HG03571 (cell line): ENCODE measurements at regions not wholly inside any gene's neighbourhood (a gene's known extent, or its start where the extent isn't known, plus 50 kb on each side); places are given as distances from the start of the nearest gene placed in this dataset.

Experiments
- ATAC-seq: cut with Tn5 transposase; IDR thresholded peaks from one replicate; pipeline ENCODE4 v1.9.1; 2021; ENCODE audit not compliant: unreplicated experiment

- ATAC-seq: no peak
Measured at GRCh38 chr12:3999904-4000303, 126.7 kb upstream of the PARP11 start.

- ATAC-seq: no peak
Measured at GRCh38 chr12:3998968-3999792, 126.0 kb upstream of the PARP11 start.

GRCh38 chr12:3998397-3998796 lies 125.2 kb upstream of the PARP11 start:
- no peak for ATAC-seq

DNA sequence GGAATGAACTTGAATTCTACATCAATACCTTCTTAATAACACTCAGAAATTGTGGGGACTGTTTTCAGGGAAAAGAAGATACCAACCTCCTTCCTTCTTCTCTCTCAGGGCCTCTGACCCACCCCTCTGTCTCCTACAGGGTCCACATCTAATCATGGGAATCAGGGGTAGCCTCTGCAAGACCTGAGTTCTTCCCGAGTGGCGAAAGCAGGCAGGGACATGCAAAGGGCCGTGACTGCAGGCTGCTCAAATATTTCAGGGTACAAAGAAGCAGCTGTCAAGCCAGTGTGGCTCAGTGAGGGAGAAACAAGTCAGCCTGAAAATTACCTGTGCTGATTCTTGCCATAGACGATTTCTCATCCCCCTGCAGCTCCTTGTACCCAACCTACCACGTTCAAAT lies 123.1 kb upstream of the PARP11 start:
- no peak for ATAC-seq

GRCh38 chr12:3995306-3995705 lies 122.1 kb upstream of the PARP11 start:
- no peak for ATAC-seq

- ATAC-seq: no peak
Measured at GRCh38 chr12:3994500-3994899, 121.3 kb upstream of the PARP11 start.

DNA sequence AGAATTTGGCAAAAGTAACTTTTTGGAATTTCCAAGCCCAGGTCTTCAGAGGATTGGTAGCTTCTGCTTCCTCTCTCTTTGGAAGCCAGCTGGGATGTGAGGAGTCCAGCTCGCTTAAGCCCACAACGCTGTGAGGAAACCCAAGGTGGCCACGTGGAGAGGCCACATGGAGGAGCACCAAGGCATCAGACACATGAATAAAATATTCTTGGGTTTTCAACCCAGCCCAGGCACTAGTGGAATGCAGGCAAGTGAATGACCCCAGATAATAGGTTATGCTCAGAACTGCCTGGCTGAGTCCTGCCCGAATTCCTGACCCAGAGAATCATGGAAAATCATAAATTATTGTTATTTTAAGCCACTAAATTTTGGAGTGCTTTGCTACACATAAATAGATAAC lies 119.7 kb upstream of the PARP11 start:
- ATAC-seq: no peak

GRCh38 chr12:3991798-3992580 lies 118.8 kb upstream of the PARP11 start:
- no peak for ATAC-seq

DNA sequence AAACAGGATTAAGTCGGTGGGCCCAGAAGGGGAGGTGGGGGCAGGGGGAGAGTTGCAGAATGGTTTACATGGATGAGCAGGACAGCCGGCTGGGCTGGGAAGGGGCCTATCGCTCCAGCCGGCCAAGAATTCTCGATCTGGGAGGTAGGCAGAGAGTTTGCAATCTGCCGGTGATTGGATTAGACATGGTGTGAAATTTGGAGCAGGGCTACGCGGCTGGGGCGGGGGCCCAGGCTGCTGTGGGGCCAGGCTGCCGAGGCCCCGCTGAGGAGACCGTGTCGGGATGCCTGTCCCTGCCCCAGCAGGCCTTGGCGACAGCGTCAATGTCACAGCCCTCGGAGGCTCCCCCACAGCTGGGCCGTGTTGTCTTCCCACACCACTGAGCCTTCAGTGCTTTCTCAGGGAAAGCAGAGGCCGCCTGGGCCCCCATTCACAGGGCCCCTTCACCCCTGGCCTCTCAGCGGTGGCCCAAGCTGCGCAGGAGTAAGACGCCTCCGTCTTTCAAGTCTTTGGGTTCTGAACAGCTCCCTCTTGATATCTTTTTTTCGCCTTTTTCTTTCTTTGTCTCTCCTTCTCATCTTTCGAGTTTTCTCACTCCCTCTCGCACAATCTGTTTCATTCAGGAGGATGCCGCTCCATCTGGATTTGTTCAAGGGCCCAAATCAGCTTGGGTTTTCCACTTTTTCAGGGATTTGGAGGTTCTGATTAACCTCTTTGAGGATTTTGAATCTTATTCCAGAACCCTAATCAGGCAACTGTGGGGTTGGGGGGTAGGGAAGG lies 117.5 kb upstream of the PARP11 start:
- ATAC-seq: no peak

- no peak for ATAC-seq
Measured at GRCh38 chr12:3989218-3989550, 116.0 kb upstream of the PARP11 start.

GRCh38 chr12:3988519-3989217 lies 115.5 kb upstream of the PARP11 start:
- no peak for ATAC-seq

GRCh38 chr12:3987571-3987970 lies 114.4 kb upstream of the PARP11 start:
- no peak for ATAC-seq

DNA sequence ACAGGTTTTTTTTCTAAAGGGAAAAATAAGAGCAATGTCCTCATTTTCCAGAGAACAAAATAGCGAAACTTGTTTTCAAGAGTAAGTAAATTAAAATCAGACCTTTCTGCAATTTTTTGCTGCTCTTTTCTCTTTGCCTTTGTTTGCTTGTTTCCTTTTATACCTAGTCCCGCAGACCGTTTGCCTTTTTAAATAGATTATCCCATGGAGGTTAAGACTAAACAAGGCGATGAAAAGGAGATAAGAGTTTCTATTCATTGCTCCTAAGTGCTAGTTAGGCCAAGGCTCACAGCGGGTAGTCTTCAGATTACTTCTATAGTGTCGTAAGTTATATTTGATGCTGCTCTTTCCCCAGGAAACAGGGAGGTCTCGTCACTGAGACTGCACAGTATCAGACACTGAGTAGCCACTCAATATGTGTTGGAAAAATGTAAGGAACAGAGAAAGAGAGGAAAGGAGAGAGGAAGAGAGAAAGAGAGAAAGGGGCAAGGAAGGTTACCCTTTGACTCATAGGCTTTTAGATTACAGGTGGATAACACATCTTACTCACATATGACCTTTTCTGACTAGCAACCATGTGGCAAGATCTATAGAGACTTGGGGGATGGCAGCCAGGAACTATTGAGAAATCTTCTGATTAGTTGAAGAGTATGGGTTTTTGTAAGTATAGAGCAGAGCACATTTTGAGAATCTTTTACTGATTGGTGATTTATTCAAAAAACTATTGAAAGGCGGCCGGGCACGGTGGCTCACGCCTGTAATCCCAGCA lies 107.5 kb upstream of the PARP11 start:
- ATAC-seq: no peak

GRCh38 chr12:3977621-3978020 lies 104.4 kb upstream of the PARP11 start:
- no peak for ATAC-seq

DNA sequence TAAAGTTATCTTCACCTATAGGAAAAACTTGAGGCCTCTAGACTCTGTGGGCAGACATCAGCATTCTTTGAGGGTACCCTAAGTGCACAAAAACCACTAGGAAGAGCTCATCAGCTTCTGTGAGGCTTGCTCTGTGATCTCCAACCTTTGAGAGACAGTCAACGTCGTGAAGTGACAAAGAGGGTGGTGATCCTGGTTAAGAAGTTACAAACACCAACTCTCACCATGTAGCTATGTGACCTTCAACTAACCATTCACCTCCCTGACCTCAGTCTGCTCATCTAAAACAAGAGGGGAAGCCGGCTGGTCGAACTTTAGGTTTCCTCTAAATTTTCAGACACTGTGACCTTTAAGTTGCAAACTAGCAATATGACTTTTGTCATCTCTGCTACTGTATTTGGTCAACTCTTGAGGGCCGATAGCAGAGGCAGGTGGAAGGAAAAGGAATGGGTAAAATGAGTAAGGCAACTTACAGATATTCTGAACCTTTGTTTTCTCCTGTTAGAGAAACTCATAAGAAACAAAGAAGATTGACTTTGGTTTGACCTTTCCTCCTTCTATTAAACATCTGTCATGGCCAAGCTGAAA lies 103.2 kb upstream of the PARP11 start:
- no peak for ATAC-seq

DNA sequence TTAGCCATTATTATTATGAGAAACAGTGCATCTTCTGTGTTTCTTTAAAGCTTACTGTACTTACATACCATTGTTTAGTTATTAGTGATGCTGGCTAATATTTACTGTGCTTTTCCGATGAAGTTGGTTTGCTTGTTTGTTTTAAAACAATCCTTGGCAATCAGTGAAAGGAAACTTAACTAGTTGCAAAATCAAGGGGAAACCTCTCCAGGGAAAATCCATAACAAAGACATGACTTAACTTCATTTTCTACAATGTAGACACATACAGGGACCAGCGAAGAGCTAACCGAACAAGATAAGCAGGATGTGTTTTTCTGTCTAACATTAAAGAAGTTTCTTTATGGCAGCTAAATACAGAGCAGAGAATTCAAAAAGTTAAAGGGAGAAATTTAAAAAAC lies 102.5 kb upstream of the PARP11 start:
- no peak for ATAC-seq

DNA sequence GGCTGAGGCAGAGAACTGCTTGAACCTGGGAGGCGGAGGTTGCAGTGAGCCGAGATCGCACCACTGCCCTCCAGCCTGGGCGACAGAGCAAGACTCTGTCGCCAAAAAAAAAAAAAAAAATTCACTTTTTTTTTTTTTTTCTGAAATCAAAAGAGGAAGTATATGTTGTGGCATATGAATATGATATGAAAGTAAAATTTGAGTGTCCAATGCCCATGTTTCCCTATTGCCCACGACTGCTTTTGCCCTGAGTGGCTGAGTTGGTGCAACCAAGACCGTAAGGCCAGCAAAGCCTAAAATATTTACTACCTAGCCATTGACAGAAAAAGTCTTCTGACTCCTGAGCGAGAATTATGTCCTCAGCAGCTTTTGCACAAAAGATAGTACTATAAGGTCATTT lies 101.7 kb upstream of the PARP11 start:
- no peak for ATAC-seq

GRCh38 chr12:3973973-3974644 lies 100.9 kb upstream of the PARP11 start:
- no peak for ATAC-seq

- ATAC-seq: no peak
Measured at GRCh38 chr12:3973269-3973884, 100.2 kb upstream of the PARP11 start.
